ENCODE measurements at regions not wholly inside any gene's neighbourhood (a gene's known extent, or its start where the extent isn't known, plus 50 kb on each side); places are given as distances from the start of the nearest gene placed in this dataset.

- Histone ChIP-seq H3K36me3 (no peaks in the 10 kb centered on the region), H3K4me3 (no peak overlapping the region), H3K27me3 (no peaks in the 10 kb centered on the region), H3K27ac (no peak overlapping the region), H3K9me3 (no peaks in the 10 kb centered on the region), H3K4me1 (no peaks in the 10 kb centered on the region)
- TF ChIP-seq CTCF (IDR thresholded peaks at IDR 0.05) (no peak), POLR2A (IDR thresholded peaks at IDR 0.05) (no peak)
- no peak for ATAC-seq
- intact Hi-C loops (cut with DNase I): no loop called here
- no peak for DNase-seq
- WGBS (ENCODE audit: insufficient coverage, low coverage, low lambda C conversion rate, missing lambda C conversion rate): 46% methylated on average over 3 of the region's 3 CpGs
Measured at GRCh38 chr5:165263536-165263935, 1758.1 kb downstream of the MAT2B start.

GRCh38 chr5:165266939-165267338 lies 1761.5 kb downstream of the MAT2B start:
- Histone ChIP-seq H3K27me3 (no peaks in the 10 kb centered on the region), H3K4me3 (no peak overlapping the region), H3K36me3 (no peaks in the 10 kb centered on the region), H3K27ac (no peak overlapping the region), H3K9me3 (no peaks in the 10 kb centered on the region), H3K4me1 (no peaks in the 10 kb centered on the region)
- intact Hi-C loops (cut with DNase I): no loop called here
- DNase-seq (no peak), ATAC-seq (no peak)
- WGBS (ENCODE audit: insufficient coverage, low coverage, low lambda C conversion rate, missing lambda C conversion rate): 47% methylated on average over 4 of the region's 4 CpGs
- no peak for TF ChIP-seq POLR2A (IDR thresholded peaks at IDR 0.05)

- H3K9me3 ChIP-seq: no peaks in the 10 kb centered on the region
- no peak overlapping the region for H3K27ac ChIP-seq
Measured at GRCh38 chr5:165272436-165272835, 1767.0 kb downstream of the MAT2B start.

GRCh38 chr5:165277661-165278060 lies 1772.2 kb downstream of the MAT2B start:
- no peak for ATAC-seq

More at GRCh38 chr5:165272436-165272835, 1767.0 kb downstream of the MAT2B start:
- intact Hi-C loops (cut with DNase I): no loop called here
- H3K36me3 ChIP-seq: no peaks in the 10 kb centered on the region
- DNase-seq (no peak), ATAC-seq (no peak)
- no peaks in the 10 kb centered on the region for H3K4me1 ChIP-seq
- H3K4me3 ChIP-seq: no peak overlapping the region
- H3K27me3 ChIP-seq: no peaks in the 10 kb centered on the region
- no peak for TF ChIP-seq CTCF (IDR thresholded peaks at IDR 0.05)
- TF ChIP-seq POLR2A (IDR thresholded peaks at IDR 0.05): no peak
- WGBS (ENCODE audit: insufficient coverage, low coverage, low lambda C conversion rate, missing lambda C conversion rate): 40% methylated on average over 2 of the region's 2 CpGs

GRCh38 chr5:165282491-165282890 lies 1777.1 kb downstream of the MAT2B start:
- 36% methylated on average over 1 of the region's 1 CpG for WGBS (ENCODE audit: insufficient coverage, low coverage, low lambda C conversion rate, missing lambda C conversion rate)
- Histone ChIP-seq H3K27me3 (no peaks in the 10 kb centered on the region), H3K27ac (no peak overlapping the region), H3K4me1 (no peaks in the 10 kb centered on the region), H3K9me3 (no peaks in the 10 kb centered on the region), H3K4me3 (no peak overlapping the region), H3K36me3 (no peaks in the 10 kb centered on the region)
- intact Hi-C loops (cut with DNase I): no loop called here
- DNase-seq: no peak
- TF ChIP-seq POLR2A (IDR thresholded peaks at IDR 0.05): no peak
- no peak for TF ChIP-seq CTCF (IDR thresholded peaks at IDR 0.05)
- no peak for ATAC-seq

More at GRCh38 chr5:165277661-165278060, 1772.2 kb downstream of the MAT2B start:
- no peaks in the 10 kb centered on the region for H3K27me3 ChIP-seq
- intact Hi-C loops (cut with DNase I): no loop called here
- TF ChIP-seq CTCF (IDR thresholded peaks at IDR 0.05) (no peak), POLR2A (IDR thresholded peaks at IDR 0.05) (no peak)
- no peak for DNase-seq
- H3K36me3 ChIP-seq: no peaks in the 10 kb centered on the region
- no peaks in the 10 kb centered on the region for H3K4me1 ChIP-seq
- 39% methylated on average over 1 of the region's 1 CpG for WGBS (ENCODE audit: insufficient coverage, low coverage, low lambda C conversion rate, missing lambda C conversion rate)
- H3K9me3 ChIP-seq: no peaks in the 10 kb centered on the region
- no peak overlapping the region for H3K27ac ChIP-seq
- no peak overlapping the region for H3K4me3 ChIP-seq
